WTC11 (cell line): ENCODE measurements at regions not wholly inside any gene's neighbourhood (a gene's known extent, or its start where the extent isn't known, plus 50 kb on each side); places are given as distances from the start of the nearest gene placed in this dataset.

Source experiments
- FOXP1 ChIP-seq: sonication (generic); formaldehyde crosslinking; IDR thresholded peaks from 2 replicates; pipeline ENCODE4 v1.8.0; 2022; ENCODE audit warnings: missing genetic modification reagents, mild to moderate bottlenecking, moderate library complexity, borderline replicate concordance
- KAT7 ChIP-seq: sonication (generic); formaldehyde crosslinking; IDR thresholded peaks from 2 replicates; pipeline ENCODE4 v1.8.1; 2023; ENCODE audit warnings: missing genetic modification reagents, mild to moderate bottlenecking, borderline replicate concordance
- SP1 ChIP-seq: sonication (generic); formaldehyde crosslinking; conservative IDR thresholded peaks from 2 replicates; pipeline ENCODE4 v1.8.1; 2022; ENCODE audit warnings: missing genetic modification reagents
- TEAD1 ChIP-seq: sonication (generic); formaldehyde crosslinking; IDR thresholded peaks from 2 replicates; pipeline ENCODE4 v1.8.0; 2022; ENCODE audit warnings: mild to moderate bottlenecking, missing genetic modification reagents
- TEAD4 ChIP-seq: sonication (generic); formaldehyde crosslinking; IDR thresholded peaks from 2 replicates; pipeline ENCODE4 v1.8.0; 2022; ENCODE audit warnings: mild to moderate bottlenecking, missing genetic modification reagents
- ZNF317 ChIP-seq: sonication (generic); formaldehyde crosslinking; IDR thresholded peaks from 2 replicates; pipeline ENCODE4 v1.8.1; 2023; ENCODE audit warnings: low read depth, mild to moderate bottlenecking, moderate library complexity, missing genetic modification reagents, borderline replicate concordance
- TF ChIP-seq, protein P1 (sequence below): fragments of 200-600 bp; IDR thresholded peaks from 2 replicates; pipeline ENCODE4 v1.8.0; 2022; ENCODE audit warnings: antibody characterized with exemption
- TF ChIP-seq, protein P2 (sequence below): sonication (generic); formaldehyde crosslinking; IDR thresholded peaks from 2 replicates; pipeline ENCODE4 v1.8.0; 2022; ENCODE audit warnings: mild to moderate bottlenecking, missing genetic modification reagents
- TF ChIP-seq, protein P3 (sequence below): sonication (generic); formaldehyde crosslinking; IDR thresholded peaks from 2 replicates; pipeline ENCODE4 v1.8.1; 2023; ENCODE audit warnings: mild to moderate bottlenecking, missing genetic modification reagents
- TF ChIP-seq, protein P4 (sequence below): sonication (generic); formaldehyde crosslinking; conservative IDR thresholded peaks from 2 replicates; pipeline ENCODE4 v1.8.1; 2023; ENCODE audit warnings: mild to moderate bottlenecking, low read depth, missing genetic modification reagents, moderate library complexity

DNA sequence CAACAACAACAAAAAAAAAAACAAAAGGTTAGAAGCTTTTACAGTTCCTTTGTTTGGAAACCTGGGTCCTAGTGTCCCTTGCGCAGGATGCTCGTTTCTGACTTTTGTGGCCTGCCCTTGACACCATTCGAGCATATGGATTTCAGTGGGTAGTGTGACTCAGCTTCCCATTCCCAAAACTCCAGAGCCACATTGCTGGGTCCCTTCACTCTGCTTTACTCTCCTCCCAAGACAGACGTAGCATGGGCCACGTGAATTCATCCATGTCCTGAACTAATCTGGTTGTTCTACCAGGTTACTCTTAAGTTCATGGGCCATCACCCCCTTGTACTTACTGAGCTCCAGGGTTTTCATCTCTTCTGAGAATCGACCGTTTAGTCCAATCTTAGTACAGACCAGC, 68.0 kb upstream of the MAX start:
- TF ChIP-seq, protein P1, sequence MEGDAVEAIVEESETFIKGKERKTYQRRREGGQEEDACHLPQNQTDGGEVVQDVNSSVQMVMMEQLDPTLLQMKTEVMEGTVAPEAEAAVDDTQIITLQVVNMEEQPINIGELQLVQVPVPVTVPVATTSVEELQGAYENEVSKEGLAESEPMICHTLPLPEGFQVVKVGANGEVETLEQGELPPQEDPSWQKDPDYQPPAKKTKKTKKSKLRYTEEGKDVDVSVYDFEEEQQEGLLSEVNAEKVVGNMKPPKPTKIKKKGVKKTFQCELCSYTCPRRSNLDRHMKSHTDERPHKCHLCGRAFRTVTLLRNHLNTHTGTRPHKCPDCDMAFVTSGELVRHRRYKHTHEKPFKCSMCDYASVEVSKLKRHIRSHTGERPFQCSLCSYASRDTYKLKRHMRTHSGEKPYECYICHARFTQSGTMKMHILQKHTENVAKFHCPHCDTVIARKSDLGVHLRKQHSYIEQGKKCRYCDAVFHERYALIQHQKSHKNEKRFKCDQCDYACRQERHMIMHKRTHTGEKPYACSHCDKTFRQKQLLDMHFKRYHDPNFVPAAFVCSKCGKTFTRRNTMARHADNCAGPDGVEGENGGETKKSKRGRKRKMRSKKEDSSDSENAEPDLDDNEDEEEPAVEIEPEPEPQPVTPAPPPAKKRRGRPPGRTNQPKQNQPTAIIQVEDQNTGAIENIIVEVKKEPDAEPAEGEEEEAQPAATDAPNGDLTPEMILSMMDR: no peak
- no peak for TF ChIP-seq TEAD1 (CRISPR knock-in tag)
- TF ChIP-seq KAT7 (CRISPR knock-in tag): no peak
- no peak for TF ChIP-seq SP1 (CRISPR knock-in tag)
- TF ChIP-seq, protein P2, sequence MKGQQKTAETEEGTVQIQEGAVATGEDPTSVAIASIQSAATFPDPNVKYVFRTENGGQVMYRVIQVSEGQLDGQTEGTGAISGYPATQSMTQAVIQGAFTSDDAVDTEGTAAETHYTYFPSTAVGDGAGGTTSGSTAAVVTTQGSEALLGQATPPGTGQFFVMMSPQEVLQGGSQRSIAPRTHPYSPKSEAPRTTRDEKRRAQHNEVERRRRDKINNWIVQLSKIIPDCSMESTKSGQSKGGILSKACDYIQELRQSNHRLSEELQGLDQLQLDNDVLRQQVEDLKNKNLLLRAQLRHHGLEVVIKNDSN (CRISPR knock-in tag): no peak
- no peak for TF ChIP-seq TEAD4 (CRISPR knock-in tag)
- TF ChIP-seq, protein P3, sequence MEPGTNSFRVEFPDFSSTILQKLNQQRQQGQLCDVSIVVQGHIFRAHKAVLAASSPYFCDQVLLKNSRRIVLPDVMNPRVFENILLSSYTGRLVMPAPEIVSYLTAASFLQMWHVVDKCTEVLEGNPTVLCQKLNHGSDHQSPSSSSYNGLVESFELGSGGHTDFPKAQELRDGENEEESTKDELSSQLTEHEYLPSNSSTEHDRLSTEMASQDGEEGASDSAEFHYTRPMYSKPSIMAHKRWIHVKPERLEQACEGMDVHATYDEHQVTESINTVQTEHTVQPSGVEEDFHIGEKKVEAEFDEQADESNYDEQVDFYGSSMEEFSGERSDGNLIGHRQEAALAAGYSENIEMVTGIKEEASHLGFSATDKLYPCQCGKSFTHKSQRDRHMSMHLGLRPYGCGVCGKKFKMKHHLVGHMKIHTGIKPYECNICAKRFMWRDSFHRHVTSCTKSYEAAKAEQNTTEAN (CRISPR knock-in tag): no peak
- TF ChIP-seq ZNF317 (CRISPR knock-in tag): no peak
- TF ChIP-seq, protein P4, sequence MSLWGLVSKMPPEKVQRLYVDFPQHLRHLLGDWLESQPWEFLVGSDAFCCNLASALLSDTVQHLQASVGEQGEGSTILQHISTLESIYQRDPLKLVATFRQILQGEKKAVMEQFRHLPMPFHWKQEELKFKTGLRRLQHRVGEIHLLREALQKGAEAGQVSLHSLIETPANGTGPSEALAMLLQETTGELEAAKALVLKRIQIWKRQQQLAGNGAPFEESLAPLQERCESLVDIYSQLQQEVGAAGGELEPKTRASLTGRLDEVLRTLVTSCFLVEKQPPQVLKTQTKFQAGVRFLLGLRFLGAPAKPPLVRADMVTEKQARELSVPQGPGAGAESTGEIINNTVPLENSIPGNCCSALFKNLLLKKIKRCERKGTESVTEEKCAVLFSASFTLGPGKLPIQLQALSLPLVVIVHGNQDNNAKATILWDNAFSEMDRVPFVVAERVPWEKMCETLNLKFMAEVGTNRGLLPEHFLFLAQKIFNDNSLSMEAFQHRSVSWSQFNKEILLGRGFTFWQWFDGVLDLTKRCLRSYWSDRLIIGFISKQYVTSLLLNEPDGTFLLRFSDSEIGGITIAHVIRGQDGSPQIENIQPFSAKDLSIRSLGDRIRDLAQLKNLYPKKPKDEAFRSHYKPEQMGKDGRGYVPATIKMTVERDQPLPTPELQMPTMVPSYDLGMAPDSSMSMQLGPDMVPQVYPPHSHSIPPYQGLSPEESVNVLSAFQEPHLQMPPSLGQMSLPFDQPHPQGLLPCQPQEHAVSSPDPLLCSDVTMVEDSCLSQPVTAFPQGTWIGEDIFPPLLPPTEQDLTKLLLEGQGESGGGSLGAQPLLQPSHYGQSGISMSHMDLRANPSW: no peak
- TF ChIP-seq FOXP1 (CRISPR knock-in tag): no peak
